Ectodermal cell (in vitro differentiated cells): ENCODE measurements at regions not wholly inside any gene's neighbourhood (a gene's known extent, or its start where the extent isn't known, plus 50 kb on each side); places are given as distances from the start of the nearest gene placed in this dataset.

Experiments
- H3K27ac ChIP-seq: 2 replicates; pipeline ENCODE4 v1.7.0; 2013; ENCODE audit warnings: mild to moderate bottlenecking, low read depth, low read length; ENCODE audit not compliant: insufficient read depth, poor library complexity, severe bottlenecking
- H3K27me3 ChIP-seq: 2 replicates; pipeline ENCODE4 v1.7.0; 2013; ENCODE audit warnings: mild to moderate bottlenecking, low read length; ENCODE audit not compliant: insufficient read depth, control insufficient read depth, poor library complexity, severe bottlenecking
- H3K36me3 ChIP-seq: one replicate; pipeline ENCODE4 v1.7.0; 2013; ENCODE audit warnings: low read length; ENCODE audit not compliant: control insufficient read depth, insufficient read depth
- H3K4me1 ChIP-seq: one replicate; pipeline ENCODE4 v1.7.0; 2013; ENCODE audit warnings: low read length; ENCODE audit not compliant: control insufficient read depth, insufficient read depth
- H3K4me3 ChIP-seq: 2 replicates; pipeline ENCODE4 v1.7.0; 2013; ENCODE audit warnings: low read depth, low read length, control low read depth; ENCODE audit not compliant: insufficient read depth
- H3K9me3 ChIP-seq: 2 replicates; pipeline ENCODE4 v1.7.0; 2013; ENCODE audit warnings: mild to moderate bottlenecking, low read length, moderate library complexity; ENCODE audit not compliant: control insufficient read depth
- WGBS, 2 experiments: methylation state at CpG; one replicate each; pipeline ENCODE4 v1.1.7; 2013; ENCODE audit warnings: missing lambda C conversion rate in 2 of 2; 5-methylcytosine and 5-hydroxymethylcytosine counted together

GRCh38 chr1:163844459-163844858 is 522.7 kb downstream of the NUF2 start:
- H3K9me3 ChIP-seq, result no peaks in the 10 kb centered on the region
- H3K4me3 ChIP-seq, result no peak overlapping the region
- H3K27ac ChIP-seq, result no peak overlapping the region
- H3K27me3 ChIP-seq, result no peaks in the 10 kb centered on the region
- no peaks in the 10 kb centered on the region for H3K4me1 ChIP-seq
- H3K36me3 ChIP-seq, result no peaks in the 10 kb centered on the region
- WGBS, 2 experiments, result 85 to 93% methylated on average over 1 of the region's 1 CpG

- H3K4me1 ChIP-seq, result no peaks in the 10 kb centered on the region
- H3K36me3 ChIP-seq, result no peaks in the 10 kb centered on the region
- H3K27ac ChIP-seq, result no peak overlapping the region
- H3K9me3 ChIP-seq, result no peaks in the 10 kb centered on the region
- 89 to 96% methylated on average over 3 of the region's 3 CpGs for WGBS, 2 experiments
- H3K4me3 ChIP-seq, result no peak overlapping the region
- no peaks in the 10 kb centered on the region for H3K27me3 ChIP-seq
Measured at GRCh38 chr1:163845279-163845678, 523.5 kb downstream of the NUF2 start.

GRCh38 chr1:163863731-163864130 is 542.0 kb downstream of the NUF2 start:
- Histone ChIP-seq H3K9me3 (no peaks in the 10 kb centered on the region), H3K4me1 (no peaks in the 10 kb centered on the region), H3K27me3 (no peaks in the 10 kb centered on the region), H3K4me3 (no peak overlapping the region), H3K36me3 (no peaks in the 10 kb centered on the region), H3K27ac (no peak overlapping the region)
- 85 to 86% methylated on average over 6 of the region's 6 CpGs for WGBS, 2 experiments

- H3K9me3 ChIP-seq, result no peaks in the 10 kb centered on the region
- no peaks in the 10 kb centered on the region for H3K27me3 ChIP-seq
- no peaks in the 10 kb centered on the region for H3K36me3 ChIP-seq
- 91 to 97% methylated on average over 1 of the region's 1 CpG for WGBS, 2 experiments
- H3K4me3 ChIP-seq, result no peak overlapping the region
- no peaks in the 10 kb centered on the region for H3K4me1 ChIP-seq
- H3K27ac ChIP-seq, result no peak overlapping the region
Measured at GRCh38 chr1:163864207-163864606, 542.5 kb downstream of the NUF2 start.

- Histone ChIP-seq H3K27ac (no peak overlapping the region), H3K4me3 (no peak overlapping the region), H3K36me3 (no peaks in the 10 kb centered on the region), H3K9me3 (no peaks in the 10 kb centered on the region), H3K4me1 (no peaks in the 10 kb centered on the region), H3K27me3 (no peaks in the 10 kb centered on the region)
- 86 to 93% methylated on average over 1 to 2 of the region's 2 CpGs for WGBS, 2 experiments
Measured at GRCh38 chr1:163866564-163866963, 544.8 kb downstream of the NUF2 start.

- Histone ChIP-seq H3K4me1 (no peaks in the 10 kb centered on the region), H3K36me3 (no peaks in the 10 kb centered on the region), H3K9me3 (no peaks in the 10 kb centered on the region), H3K27me3 (no peaks in the 10 kb centered on the region), H3K27ac (no peak overlapping the region), H3K4me3 (no peak overlapping the region)
- WGBS, 2 experiments, result 88 to 94% methylated on average over 2 of the region's 2 CpGs
Measured at GRCh38 chr1:163870666-163871065, 548.9 kb downstream of the NUF2 start.

GRCh38 chr1:163872067-163872466 is 550.3 kb downstream of the NUF2 start:
- no peaks in the 10 kb centered on the region for H3K9me3 ChIP-seq
- H3K27ac ChIP-seq, result no peak overlapping the region
- no peaks in the 10 kb centered on the region for H3K27me3 ChIP-seq
- H3K4me1 ChIP-seq, result no peaks in the 10 kb centered on the region
- no peak overlapping the region for H3K4me3 ChIP-seq
- H3K36me3 ChIP-seq, result no peaks in the 10 kb centered on the region
- WGBS, 2 experiments, result 86 to 93% methylated on average over 4 of the region's 4 CpGs

GRCh38 chr1:163874070-163874469 is 552.3 kb downstream of the NUF2 start:
- Histone ChIP-seq H3K4me3 (no peak overlapping the region), H3K27ac (no peak overlapping the region), H3K27me3 (no peaks in the 10 kb centered on the region), H3K9me3 (no peaks in the 10 kb centered on the region), H3K36me3 (no peaks in the 10 kb centered on the region), H3K4me1 (no peaks in the 10 kb centered on the region)
- 80% methylated on average over 1 of the region's 1 CpG; no CpG with 5 or more reads in 1 of the 2 experiments for WGBS, 2 experiments

- H3K36me3 ChIP-seq, result no peaks in the 10 kb centered on the region
- 76 to 81% methylated on average over 10 of the region's 10 CpGs for WGBS, 2 experiments
- H3K27me3 ChIP-seq, result no peaks in the 10 kb centered on the region
- H3K9me3 ChIP-seq, result no peaks in the 10 kb centered on the region
- no peak overlapping the region for H3K27ac ChIP-seq
- no peak overlapping the region for H3K4me3 ChIP-seq
- no peaks in the 10 kb centered on the region for H3K4me1 ChIP-seq
Measured at GRCh38 chr1:163875200-163875926, 553.6 kb downstream of the NUF2 start.

- no peaks in the 10 kb centered on the region for H3K27me3 ChIP-seq
- no peak overlapping the region for H3K4me3 ChIP-seq
- no peak overlapping the region for H3K27ac ChIP-seq
- no peaks in the 10 kb centered on the region for H3K36me3 ChIP-seq
- H3K4me1 ChIP-seq, result no peaks in the 10 kb centered on the region
- H3K9me3 ChIP-seq, result no peaks in the 10 kb centered on the region
- WGBS, 2 experiments, result 84 to 89% methylated on average over 6 of the region's 6 CpGs
Measured at GRCh38 chr1:163875927-163876320, 554.2 kb downstream of the NUF2 start.
